Psoas muscle (tissue), 7 donors: ENCODE measurements at regions not wholly inside any gene's neighbourhood (a gene's known extent, or its start where the extent isn't known, plus 50 kb on each side); places are given as distances from the start of the nearest gene placed in this dataset.

Experiments
- ATAC-seq, 4 donors: fragments of 200-7000 bp; cut with Tn5 transposase; one replicate each; pipeline ENCODE4 v1.9.1; 2020; ENCODE audit warnings: moderate library complexity in 3 of 4, mild to moderate bottlenecking in 2 of 4
- DNase-seq, 2 donors: peaks; one replicate each; pipeline ENCODE4 v3.0.0-alpha.2; 2020
- H3K27ac ChIP-seq: fragments of 200-600 bp; one replicate; pipeline ENCODE4 v1.8.0; 2022
- H3K27me3 ChIP-seq, 3 donors: fragments of 200-600 bp in 1 of 3; one replicate each; pipeline versions ENCODE4 v1.6.1 to v1.8.0; 2013 to 2022; ENCODE audit warnings: low read length in 2 of 3, mild to moderate bottlenecking in 2 of 3, moderate library complexity in 1 of 3; ENCODE audit not compliant: insufficient read depth in 3 of 3
- H3K36me3 ChIP-seq, 2 donors: fragments of 200-600 bp in 1 of 2; one replicate each; pipeline versions ENCODE4 v1.6.1 to v1.8.0; 2013 to 2022; ENCODE audit warnings: low read depth in 1 of 2, mild to moderate bottlenecking in 1 of 2, moderate library complexity in 1 of 2; ENCODE audit not compliant: insufficient read depth in 1 of 2
- H3K4me1 ChIP-seq: fragments of 200-600 bp; one replicate; pipeline ENCODE4 v1.8.0; 2022
- H3K4me3 ChIP-seq: fragments of 200-600 bp; one replicate; pipeline ENCODE4 v1.8.0; 2022; ENCODE audit warnings: mild to moderate bottlenecking
- H3K9me3 ChIP-seq: fragments of 200-600 bp; one replicate; pipeline ENCODE4 v1.8.0; 2022
- CTCF ChIP-seq: fragments of 200-600 bp; IDR thresholded peaks from one replicate; pipeline ENCODE4 v1.8.0; 2022; ENCODE audit warnings: antibody characterized with exemption
- WGBS, 3 donors: extraction: QIAGEN DNeasy Blood & Tissue Kit; methylation state at CpG; one replicate each; pipeline versions ENCODE4 v1.1.6 to v1.1.7; 2013; 5-methylcytosine and 5-hydroxymethylcytosine counted together
- intact Hi-C, 2 donors: fragments of 100-400 bp; cut with DNase I; formaldehyde crosslinking; loops; one replicate each; pipeline versions ENCODE4 v1.11.0 to v1.14.2; 2022
- donor health status: healthy with polysubstance abuse.
- donor health status: DM: no; HTN: no; CAD: no; lungs with moderate emphysema.
- donor health status: Bipolar disorder and iron deficiency.
- donor health status: healthy.
- donor health status: DM: yes; HTN: yes; CAD: no.
- donor health status: DM: no; HTN: no; CAD: no.
- donor health status: DM: yes; HTN: yes; CAD: no.

- ATAC-seq (no peak), DNase-seq (no peak)
- no peaks in the 10 kb centered on the region for H3K9me3 ChIP-seq
- 96 to 97% (median 96%) methylated on average over 1 of the region's 1 CpG for WGBS, 3 donors
- H3K4me1 ChIP-seq, result no peaks in the 10 kb centered on the region
- no peaks in the 10 kb centered on the region for H3K36me3 ChIP-seq
- no peak for TF ChIP-seq CTCF
- H3K4me3 ChIP-seq, result no peak overlapping the region
- no peaks in the 10 kb centered on the region for H3K27me3 ChIP-seq
- intact Hi-C loops, result no loop called here
- no peak overlapping the region for H3K27ac ChIP-seq
Measured at GRCh38 chr11:106468531-106468930, 391.1 kb downstream of the AASDHPPT start.

GRCh38 chr11:106470230-106470629 is 392.8 kb downstream of the AASDHPPT start:
- Histone ChIP-seq H3K4me1 (no peaks in the 10 kb centered on the region), H3K9me3 (peaks cover 6% of the 10 kb centered on the region), H3K27me3 (no peaks in the 10 kb centered on the region), H3K36me3 (no peaks in the 10 kb centered on the region), H3K4me3 (no peak overlapping the region), H3K27ac (no peak overlapping the region)
- no peak for TF ChIP-seq CTCF
- 89 to 96% (median 90%) methylated on average over 3 of the region's 3 CpGs for WGBS, 3 donors
- intact Hi-C loops, result no loop called here
- ATAC-seq (no peak), DNase-seq (no peak)

- ATAC-seq, result no peak
- Histone ChIP-seq H3K4me1 (no peaks in the 10 kb centered on the region), H3K27ac (no peak overlapping the region), H3K9me3 (peaks cover 6% of the 10 kb centered on the region), H3K36me3 (no peaks in the 10 kb centered on the region), H3K4me3 (no peak overlapping the region), H3K27me3 (no peaks in the 10 kb centered on the region)
- no peak for TF ChIP-seq CTCF
- intact Hi-C loops, result no loop called here
- 47 to 74% (median 57%) methylated on average over 1 of the region's 1 CpG for WGBS, 3 donors
- no peak for DNase-seq
Measured at GRCh38 chr11:106471276-106471675, 393.8 kb downstream of the AASDHPPT start.

GRCh38 chr11:106473089-106473722 is 395.7 kb downstream of the AASDHPPT start:
- intact Hi-C loops, result no loop called here
- no peak for ATAC-seq

More at GRCh38 chr11:106473089-106473722, 395.7 kb downstream of the AASDHPPT start:
- Histone ChIP-seq H3K27me3 (no peaks in the 10 kb centered on the region), H3K9me3 (peaks cover 6% of the 10 kb centered on the region), H3K36me3 (no peaks in the 10 kb centered on the region), H3K27ac (no peak overlapping the region), H3K4me3 (no peak overlapping the region), H3K4me1 (no peaks in the 10 kb centered on the region)
- TF ChIP-seq CTCF, result no peak
- 36 to 47% (median 36%) methylated on average over 2 of the region's 2 CpGs for WGBS, 3 donors
- DNase-seq, result no peak
